Stimulated activated CD8-positive, alpha-beta memory T cell treated with anti-CD3 and anti-CD28 coated beads, Interleukin-2, amount 100 ng/mL, for 48 hours (primary cell): ENCODE measurements at regions not wholly inside any gene's neighbourhood (a gene's known extent, or its start where the extent isn't known, plus 50 kb on each side); places are given as distances from the start of the nearest gene placed in this dataset.

ENCODE experiments used
- DNase-seq, 2 donors: peaks; one replicate each; pipeline ENCODE4 v3.0.0-alpha.2; 2020; ENCODE audit warnings: low read depth in 2 of 2

- DNase-seq, result no peak
Measured at GRCh38 chr19:32104153-32104849, 241.1 kb upstream of the ZNF507 start.

- no peak for DNase-seq
Measured at GRCh38 chr19:32104850-32105235, 240.6 kb upstream of the ZNF507 start.

- no peak for DNase-seq
Measured at GRCh38 chr19:32105527-32106310, 239.7 kb upstream of the ZNF507 start.

- no peak for DNase-seq
Measured at GRCh38 chr19:32122258-32122657, 223.2 kb upstream of the ZNF507 start.

- DNase-seq, result no peak
Measured at GRCh38 chr19:32123355-32123940, 222.0 kb upstream of the ZNF507 start.

- DNase-seq, result no peak
Measured at GRCh38 chr19:32124585-32124984, 220.8 kb upstream of the ZNF507 start.

- no peak for DNase-seq
Measured at GRCh38 chr19:32129141-32129540, 216.3 kb upstream of the ZNF507 start.

GRCh38 chr19:32130332-32130731 lies 215.1 kb upstream of the ZNF507 start:
- no peak for DNase-seq

GRCh38 chr19:32131005-32131404 lies 214.4 kb upstream of the ZNF507 start:
- no peak for DNase-seq

- DNase-seq, result no peak
Measured at GRCh38 chr19:32138416-32138815, 207.0 kb upstream of the ZNF507 start.

GRCh38 chr19:32141840-32142511 lies 203.4 kb upstream of the ZNF507 start:
- no peak for DNase-seq

- no peak for DNase-seq
Measured at GRCh38 chr19:32146664-32147063, 198.7 kb upstream of the ZNF507 start.

- DNase-seq, result no peak
Measured at GRCh38 chr19:32150605-32151004, 194.8 kb upstream of the ZNF507 start.

- DNase-seq, result no peak
Measured at GRCh38 chr19:32154418-32154817, 191.0 kb upstream of the ZNF507 start.

- DNase-seq, result no peak
Measured at GRCh38 chr19:32164384-32164992, 180.9 kb upstream of the ZNF507 start.

GRCh38 chr19:32165141-32165540 lies 180.3 kb upstream of the ZNF507 start:
- DNase-seq, result no peak

- no peak for DNase-seq
Measured at GRCh38 chr19:32165750-32166149, 179.7 kb upstream of the ZNF507 start.

GRCh38 chr19:32166238-32166637 lies 179.2 kb upstream of the ZNF507 start:
- DNase-seq, result no peak

GRCh38 chr19:32168111-32168510 lies 177.3 kb upstream of the ZNF507 start:
- no peak for DNase-seq

- DNase-seq, result no peak
Measured at GRCh38 chr19:32168606-32169005, 176.8 kb upstream of the ZNF507 start.

GRCh38 chr19:32171719-32172151 lies 173.7 kb upstream of the ZNF507 start:
- DNase-seq, result no peak
